Keratinocyte (primary cell): ENCODE measurements at regions not wholly inside any gene's neighbourhood (a gene's known extent, or its start where the extent isn't known, plus 50 kb on each side); places are given as distances from the start of the nearest gene placed in this dataset.
"Not testable (repeated sequence)": the region's sequence is repeated elsewhere in the genome, so short reads cannot be mapped to it uniquely, and the experiment has no call there.

Experiments
- DNase-seq: peaks from one replicate; pipeline ENCODE4 v3.0.0-alpha.2; 2011; ENCODE audit warnings: low read depth, missing footprints, low spot score
- FAIRE-seq: peaks from 2 replicates; lab custom pipeline; 2011; peaks lifted over from hg19 to GRCh38; lab: Jason Lieb, UNC
- H2AFZ ChIP-seq: 2 replicates; pipeline ENCODE4 v1.6.0; 2012; ENCODE audit warnings: low read length, control low read depth, inconsistent platforms; ENCODE audit not compliant: control insufficient read depth
- H3K27ac ChIP-seq: 2 replicates; pipeline ENCODE4 v1.5.1; 2011; ENCODE audit warnings: low read length; ENCODE audit not compliant: control insufficient read depth, insufficient read depth
- H3K27me3 ChIP-seq: 3 replicates; pipeline ENCODE4 v1.6.0; 2011; ENCODE audit warnings: low read length; ENCODE audit not compliant: control insufficient read depth, insufficient read depth; ENCODE audit errors: extremely low read depth
- H3K36me3 ChIP-seq, 2 experiments: 2 replicates in 1 of 2; 3 replicates in 1 of 2; pipeline ENCODE4 v1.5.1; 2011; ENCODE audit warnings: low read length in 2 of 2, mild to moderate bottlenecking in 1 of 2; ENCODE audit not compliant: control insufficient read depth in 2 of 2, insufficient read depth in 2 of 2; ENCODE audit errors: extremely low read depth in 1 of 2
- H3K4me1 ChIP-seq: 3 replicates; pipeline ENCODE4 v1.5.1; 2011; ENCODE audit warnings: low read length; ENCODE audit not compliant: control insufficient read depth, insufficient read depth; ENCODE audit errors: extremely low read depth
- H3K4me2 ChIP-seq: 3 replicates; pipeline ENCODE4 v1.6.0; 2011; ENCODE audit warnings: low read depth, low read length; ENCODE audit not compliant: control insufficient read depth, insufficient read depth; ENCODE audit errors: extremely low read depth
- H3K4me3 ChIP-seq, 3 experiments: fragments of 200-600 bp in 1 of 3; sonication (generic) in 1 of 3; 2 replicates in 2 of 3; 3 replicates in 1 of 3; pipeline ENCODE4 v1.5.1; 2011 to 2016; ENCODE audit warnings: low read length in 3 of 3, mild to moderate bottlenecking in 3 of 3, control low read depth in 2 of 3, inconsistent platforms in 1 of 3, low read depth in 1 of 3, mixed read lengths in 1 of 3, mixed run types in 1 of 3, moderate library complexity in 1 of 3; ENCODE audit not compliant: control insufficient read depth in 2 of 3, insufficient read depth in 2 of 3; ENCODE audit errors: extremely low read depth in 1 of 3
- H3K79me2 ChIP-seq: 2 replicates; pipeline ENCODE4 v1.6.0; 2012; ENCODE audit warnings: low read length; ENCODE audit not compliant: control insufficient read depth, insufficient read depth
- H3K9ac ChIP-seq: 3 replicates; pipeline ENCODE4 v1.6.0; 2011; ENCODE audit warnings: low read length; ENCODE audit not compliant: control insufficient read depth, insufficient read depth; ENCODE audit errors: extremely low read depth
- H3K9me1 ChIP-seq: 3 replicates; pipeline ENCODE4 v1.6.0; 2011; ENCODE audit warnings: low read length; ENCODE audit not compliant: control insufficient read depth, insufficient read depth; ENCODE audit errors: extremely low read depth
- H3K9me3 ChIP-seq: 2 replicates; pipeline ENCODE4 v1.5.1; 2012; ENCODE audit warnings: low read depth, low read length; ENCODE audit not compliant: control insufficient read depth
- H4K20me1 ChIP-seq: 3 replicates; pipeline ENCODE4 v1.6.0; 2011; ENCODE audit warnings: low read length; ENCODE audit not compliant: control insufficient read depth, insufficient read depth; ENCODE audit errors: extremely low read depth
- CTCF ChIP-seq, 3 experiments: IDR thresholded peaks in 1 of 3; conservative IDR thresholded peaks in 1 of 3; optimal IDR thresholded peaks in 1 of 3; 2 replicates in 2 of 3; 3 replicates in 1 of 3; pipeline versions ENCODE3 to v1.5.1; 2011; ENCODE audit warnings: low read length in 3 of 3, mild to moderate bottlenecking in 3 of 3, moderate library complexity in 2 of 3, control low read depth in 1 of 3, inconsistent platforms in 1 of 3; ENCODE audit not compliant: insufficient read depth in 2 of 3; ENCODE audit errors: extremely low read depth in 1 of 3
- EZH2 ChIP-seq: IDR thresholded peaks from one replicate; pipeline ENCODE4 v1.6.1; 2012; ENCODE audit warnings: inconsistent platforms, mild to moderate bottlenecking, low read length, moderate library complexity
- dilution Hi-C: fragments of 300-500 bp; cut with MboI; formaldehyde crosslinking; loops from one replicate; pipeline ENCODE4 v1.7.0; 2020; ENCODE audit warnings: low sequenced_read_pairs; ENCODE audit not compliant: extremely low pct_ligation_motif_present

- dilution Hi-C loops: no loop called here
- Histone ChIP-seq H3K4me3 (no peak overlapping the region), H3K27me3 (no peaks in the 10 kb centered on the region), H3K27ac (no peak overlapping the region), H4K20me1 (no peaks in the 10 kb centered on the region), H3K36me3 (no peaks in the 10 kb centered on the region), H2AFZ (no peak overlapping the region), H3K9me1 (no peaks in the 10 kb centered on the region), H3K79me2 (no peaks in the 10 kb centered on the region), H3K4me2 (no peak overlapping the region), H3K4me1 (no peaks in the 10 kb centered on the region), H3K9ac (no peak overlapping the region), H3K9me3 (no peaks in the 10 kb centered on the region)
- DNase-seq: no peak
- FAIRE-seq: no peak
- TF ChIP-seq CTCF (optimal IDR thresholded peaks at IDR 0.05 in 1 of 3, IDR thresholded peaks at IDR 0.05 in 1 of 3, conservative IDR thresholded peaks at IDR 0.05 in 1 of 3; ENCODE audit: extremely low read depth in 1 of 3, insufficient read depth in 2 of 3, low read length in 3 of 3) (no peak), EZH2 (no peak)
Observed at GRCh38 chr3:189014526-189014925, 157.2 kb upstream of the TPRG1 start.

GRCh38 chr3:189022576-189023466, 148.9 kb upstream of the TPRG1 start:
- H3K4me1 ChIP-seq, H3K9me1 ChIP-seq, H4K20me1 ChIP-seq, dilution Hi-C loops, H3K4me3 ChIP-seq, H3K27me3 ChIP-seq, H3K27ac ChIP-seq, H2AFZ ChIP-seq, H3K9me3 ChIP-seq, H3K9ac ChIP-seq, FAIRE-seq, DNase-seq, H3K4me2 ChIP-seq, H3K36me3 ChIP-seq, H3K79me2 ChIP-seq: not testable (repeated sequence)

- Histone ChIP-seq H3K9me1 (no peaks in the 10 kb centered on the region), H3K9ac (no peak overlapping the region), H4K20me1 (peaks cover 2% of the 10 kb centered on the region), H3K79me2 (no peaks in the 10 kb centered on the region), H3K4me1 (no peaks in the 10 kb centered on the region), H3K36me3 (no peaks in the 10 kb centered on the region), H3K4me3 (no peak overlapping the region), H3K27me3 (no peaks in the 10 kb centered on the region), H2AFZ (no peak overlapping the region), H3K27ac (no peak overlapping the region), H3K9me3 (no peaks in the 10 kb centered on the region), H3K4me2 (no peak overlapping the region)
- dilution Hi-C loops: no loop called here
- no peak for FAIRE-seq
- DNase-seq: no peak
- TF ChIP-seq EZH2 (no peak), CTCF (optimal IDR thresholded peaks at IDR 0.05 in 1 of 3, IDR thresholded peaks at IDR 0.05 in 1 of 3, conservative IDR thresholded peaks at IDR 0.05 in 1 of 3; ENCODE audit: extremely low read depth in 1 of 3, insufficient read depth in 2 of 3, low read length in 3 of 3) (no peak)
Observed at GRCh38 chr3:189025866-189026265, 145.9 kb upstream of the TPRG1 start.
